Stimulated activated CD4-positive, alpha-beta T cell treated with anti-CD3 and anti-CD28 coated beads, Interleukin-2, amount 100 ng/mL, for 4 hours (primary cell): ENCODE measurements at regions not wholly inside any gene's neighbourhood (a gene's known extent, or its start where the extent isn't known, plus 50 kb on each side); places are given as distances from the start of the nearest gene placed in this dataset.

Source experiments
- DNase-seq: peaks from one replicate; pipeline ENCODE4 v3.0.0-alpha.2; 2020; ENCODE audit warnings: low read depth

- no peak for DNase-seq
Measured at GRCh38 chr20:60804918-60805630, 447.0 kb upstream of the CDH4 start.

DNA sequence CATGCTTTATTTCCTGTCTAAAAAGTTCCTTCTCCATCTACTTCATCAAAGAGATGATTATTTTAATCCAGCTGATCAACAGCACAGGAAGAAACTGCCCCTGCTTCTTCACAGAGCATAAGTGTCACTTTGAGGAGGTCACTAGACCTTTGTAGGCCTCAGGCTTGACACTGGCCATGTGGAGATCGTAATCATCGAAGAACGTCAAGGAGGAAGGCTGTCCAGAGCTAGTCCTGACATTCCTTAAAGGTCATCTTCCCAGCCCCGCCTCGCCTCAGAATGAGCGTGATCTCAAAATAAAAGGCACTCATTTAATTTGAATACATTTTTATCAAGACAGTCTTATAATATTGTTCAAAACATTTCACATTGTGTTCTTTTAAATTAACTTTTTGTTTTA, 445.7 kb upstream of the CDH4 start:
- DNase-seq = no peak

- DNase-seq = no peak
Measured at GRCh38 chr20:60806824-60807223, 445.2 kb upstream of the CDH4 start.

- no peak for DNase-seq
Measured at GRCh38 chr20:60808003-60808672, 443.9 kb upstream of the CDH4 start.

DNA sequence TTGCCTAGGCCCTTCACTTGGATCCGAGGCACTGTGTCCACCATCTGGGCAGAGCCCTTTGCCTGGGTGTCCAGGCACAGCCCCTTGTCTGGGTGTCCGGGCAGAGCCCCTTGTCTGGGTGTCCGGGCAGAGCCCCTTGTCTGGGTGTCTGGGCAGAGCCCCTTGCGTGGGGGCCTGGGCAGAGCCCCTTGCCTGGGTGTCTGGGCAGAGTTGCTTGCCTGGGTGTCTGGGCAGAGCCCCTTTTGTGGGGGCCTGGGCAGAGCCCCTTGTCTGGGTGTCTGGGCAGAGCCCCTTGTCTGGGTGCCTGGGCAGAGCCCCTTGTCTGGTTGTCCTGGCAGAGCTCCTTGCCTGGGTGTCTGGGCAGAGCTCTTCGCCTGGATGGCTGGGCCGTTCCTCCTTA, 443.4 kb upstream of the CDH4 start:
- no peak for DNase-seq

DNA sequence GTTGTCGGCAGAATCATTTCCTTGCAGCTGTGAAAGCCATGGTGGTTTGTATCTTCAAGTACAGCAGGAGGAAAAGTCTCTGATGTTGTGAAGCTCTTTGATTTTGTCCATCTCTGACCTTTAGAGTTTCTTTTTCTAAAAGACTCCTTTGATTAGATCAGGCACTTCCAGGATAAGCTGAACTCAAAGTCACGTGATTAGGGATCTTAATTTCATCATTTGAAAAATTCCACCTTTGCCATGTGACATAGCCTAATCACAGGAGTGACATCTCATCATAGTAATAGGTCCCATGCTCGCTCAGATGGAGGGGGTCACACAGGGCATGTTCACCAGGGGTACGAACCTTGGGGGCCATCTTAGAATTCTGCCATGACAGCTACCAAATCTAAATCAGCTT, 441.5 kb upstream of the CDH4 start:
- DNase-seq = no peak

DNA sequence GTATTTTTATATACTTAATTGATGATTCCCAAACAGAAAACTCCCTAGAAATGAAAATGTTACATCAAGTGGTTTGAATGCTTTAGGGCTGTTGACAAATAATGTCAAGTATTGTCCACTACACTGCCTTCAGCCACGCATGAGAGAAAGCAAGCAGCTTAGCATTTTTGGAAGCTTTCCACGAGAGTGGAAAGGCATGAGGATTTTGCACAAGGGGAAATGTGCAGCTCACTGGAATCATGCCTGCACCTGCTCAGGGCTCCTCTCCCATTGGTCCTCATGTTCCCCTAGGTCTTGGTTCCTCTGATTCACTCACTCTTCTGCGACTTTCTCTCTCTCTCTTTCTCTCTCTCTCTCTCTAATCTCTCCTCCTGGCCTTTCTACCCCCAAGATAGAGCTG, 439.5 kb upstream of the CDH4 start:
- no peak for DNase-seq

DNA sequence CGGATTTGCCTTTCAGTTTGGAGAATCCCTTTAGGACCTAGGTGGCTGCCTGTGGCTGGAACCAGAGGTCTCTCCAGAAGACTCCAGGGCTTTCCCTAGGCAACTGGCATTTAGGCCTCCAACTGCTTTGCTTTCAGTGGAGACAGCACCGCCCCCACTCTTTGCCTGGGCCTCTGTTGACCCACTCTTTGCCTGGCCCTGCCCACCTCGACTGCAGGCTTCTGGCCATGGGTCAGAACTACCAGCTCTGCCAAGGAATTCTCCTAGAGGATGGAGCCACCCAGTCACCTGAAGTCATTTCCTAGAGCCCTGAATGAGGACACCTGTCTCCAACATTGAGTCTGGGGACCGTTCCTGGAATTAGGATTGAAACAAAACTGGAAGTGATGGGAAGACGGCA, 439.0 kb upstream of the CDH4 start:
- no peak for DNase-seq

DNA sequence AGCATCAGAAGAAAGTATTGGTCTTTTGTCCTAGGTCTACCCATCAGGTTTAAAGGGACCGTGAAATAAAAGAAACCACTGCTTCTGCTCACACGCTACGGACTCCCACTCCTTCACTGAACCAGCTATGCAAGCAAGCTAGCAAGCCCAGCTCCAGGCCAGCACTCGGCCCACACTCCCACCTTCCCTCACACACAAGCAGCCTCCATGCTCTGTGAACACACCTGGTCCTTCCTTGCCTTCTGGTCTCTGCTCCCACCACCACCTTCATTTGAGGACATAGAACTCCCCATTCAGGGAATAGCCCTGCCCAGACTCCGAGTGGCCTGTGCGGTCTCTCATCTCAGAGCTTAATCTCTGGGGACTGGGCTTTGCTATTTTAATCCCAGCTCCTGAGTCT, 436.4 kb upstream of the CDH4 start:
- DNase-seq = no peak

GRCh38 chr20:60816901-60817300, 435.2 kb upstream of the CDH4 start:
- DNase-seq = no peak

DNA sequence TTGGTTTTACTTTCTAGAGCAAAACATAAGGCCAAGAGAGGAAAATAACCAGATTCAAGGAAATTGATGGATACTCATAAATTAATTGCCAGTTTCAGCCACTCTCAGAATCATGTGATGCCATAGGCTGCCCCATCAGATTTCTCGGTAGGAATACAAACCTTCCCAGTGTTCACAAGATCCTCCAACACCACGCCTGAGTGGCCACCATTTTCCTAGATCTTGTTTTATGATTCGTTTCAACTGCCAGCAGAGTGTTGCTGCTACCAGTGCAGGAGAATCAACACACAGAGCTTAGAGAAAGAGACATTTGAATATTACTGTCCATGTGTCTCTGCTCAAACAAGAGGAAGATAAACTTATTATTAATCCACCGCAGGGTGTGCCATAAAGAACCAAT, 434.2 kb upstream of the CDH4 start:
- DNase-seq = no peak

DNA sequence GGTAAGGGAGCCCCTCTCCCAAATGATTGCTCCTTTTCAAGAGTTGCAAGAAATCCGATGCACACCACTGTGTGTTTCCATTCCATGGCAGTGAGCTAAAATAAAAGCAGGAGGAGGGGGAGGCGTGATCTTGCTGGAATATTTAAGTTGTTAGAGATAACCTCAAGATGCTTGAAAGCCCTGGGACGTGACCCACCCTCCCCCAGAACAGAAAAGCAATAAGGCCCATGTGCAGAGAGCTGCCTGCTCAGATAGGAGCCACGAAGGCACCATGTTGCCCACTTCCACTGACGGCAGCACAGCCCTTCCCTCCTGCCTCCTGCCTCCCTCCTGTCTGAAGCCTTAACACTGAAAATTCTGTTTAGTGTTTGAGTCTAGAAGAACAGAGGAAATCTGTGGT, 432.6 kb upstream of the CDH4 start:
- no peak for DNase-seq

- no peak for DNase-seq
Measured at GRCh38 chr20:60820149-60820548, 431.9 kb upstream of the CDH4 start.

DNA sequence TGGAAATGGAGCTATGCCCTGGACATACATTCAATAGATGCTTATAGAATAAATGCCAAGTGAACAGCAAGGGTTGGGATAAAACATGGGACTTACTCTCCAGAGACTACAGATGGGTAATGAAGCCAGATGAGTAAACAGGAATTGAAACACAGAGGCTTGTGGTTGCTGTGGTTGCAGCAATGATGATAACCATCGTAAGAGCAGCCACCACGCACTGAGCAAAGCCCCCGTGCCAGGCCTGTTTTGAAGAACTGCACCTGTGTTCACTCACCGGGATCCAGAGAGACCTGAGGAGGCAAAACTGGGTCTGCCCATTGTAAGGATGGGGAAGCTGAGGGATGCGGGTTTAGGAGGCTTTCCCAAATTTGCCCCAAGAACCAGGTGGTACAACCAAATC, 431.1 kb upstream of the CDH4 start:
- no peak for DNase-seq

DNA sequence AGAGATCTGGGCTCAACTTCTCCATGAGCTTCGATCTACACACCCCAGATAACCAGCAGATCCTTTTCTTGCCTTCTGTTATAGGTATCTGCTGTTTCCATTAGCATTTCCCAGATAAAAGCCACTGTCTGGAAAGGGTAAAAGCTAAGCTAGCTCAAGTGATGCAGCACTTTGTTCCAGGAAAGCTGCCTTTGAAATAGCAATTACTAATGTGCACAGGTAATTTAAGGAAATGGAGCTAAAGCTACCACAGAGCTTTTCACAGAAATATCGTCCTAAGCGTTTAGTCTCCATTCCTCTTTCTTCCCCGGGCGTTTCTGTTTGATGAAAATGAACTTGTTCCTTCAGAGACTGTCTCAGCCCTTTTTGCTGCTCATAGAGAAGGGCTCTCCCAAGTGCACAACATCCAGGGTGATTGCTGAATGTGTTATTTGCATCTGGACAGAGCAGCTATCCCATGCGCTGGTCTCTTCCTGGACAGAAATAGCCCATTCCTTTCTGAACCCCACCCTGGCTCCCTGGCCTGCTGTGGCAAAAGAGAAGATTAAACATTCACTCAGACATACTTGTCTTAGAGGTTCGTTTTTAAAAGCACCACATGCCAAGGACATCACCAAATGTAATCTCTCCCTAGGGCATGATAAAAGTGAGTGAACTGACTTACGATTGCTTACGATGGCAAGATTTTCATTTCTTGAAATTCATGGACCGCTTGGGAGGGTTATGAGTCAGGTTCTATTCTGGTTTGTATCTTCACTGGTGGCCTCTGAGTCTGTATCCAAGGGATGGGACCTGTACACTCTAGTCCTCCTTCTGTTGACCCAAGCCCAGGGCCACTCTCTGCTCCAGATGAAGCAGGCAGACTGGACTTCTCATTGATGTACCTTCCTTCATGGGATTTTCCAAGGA, 429.1 kb upstream of the CDH4 start:
- no peak for DNase-seq

DNA sequence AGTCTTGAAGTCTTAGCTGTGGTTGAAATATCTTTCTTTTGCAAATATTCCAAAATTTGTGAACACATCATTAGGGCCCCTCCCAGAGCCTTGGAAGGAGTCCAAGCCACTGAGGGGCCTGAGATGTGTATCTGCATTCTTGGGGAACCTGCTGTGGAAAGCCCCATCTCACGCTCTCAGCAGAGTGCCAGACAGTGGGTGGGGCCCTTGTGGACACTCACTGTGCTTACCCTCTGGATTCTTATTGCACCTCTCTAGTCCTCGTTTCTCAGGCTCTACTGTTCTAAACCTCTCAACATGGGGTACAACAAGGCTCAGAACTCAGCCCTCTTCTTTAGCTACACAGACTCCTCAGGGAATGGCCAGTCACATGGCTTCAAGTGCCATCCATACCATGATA, 416.2 kb upstream of the CDH4 start:
- no peak for DNase-seq

GRCh38 chr20:60837173-60837770, 414.8 kb upstream of the CDH4 start:
- DNase-seq = no peak

- no peak for DNase-seq
Measured at GRCh38 chr20:60838297-60838696, 413.8 kb upstream of the CDH4 start.

GRCh38 chr20:60840971-60841370, 411.1 kb upstream of the CDH4 start:
- DNase-seq = no peak

- DNase-seq = no peak
Measured at GRCh38 chr20:60845146-60845545, 406.9 kb upstream of the CDH4 start.

DNA sequence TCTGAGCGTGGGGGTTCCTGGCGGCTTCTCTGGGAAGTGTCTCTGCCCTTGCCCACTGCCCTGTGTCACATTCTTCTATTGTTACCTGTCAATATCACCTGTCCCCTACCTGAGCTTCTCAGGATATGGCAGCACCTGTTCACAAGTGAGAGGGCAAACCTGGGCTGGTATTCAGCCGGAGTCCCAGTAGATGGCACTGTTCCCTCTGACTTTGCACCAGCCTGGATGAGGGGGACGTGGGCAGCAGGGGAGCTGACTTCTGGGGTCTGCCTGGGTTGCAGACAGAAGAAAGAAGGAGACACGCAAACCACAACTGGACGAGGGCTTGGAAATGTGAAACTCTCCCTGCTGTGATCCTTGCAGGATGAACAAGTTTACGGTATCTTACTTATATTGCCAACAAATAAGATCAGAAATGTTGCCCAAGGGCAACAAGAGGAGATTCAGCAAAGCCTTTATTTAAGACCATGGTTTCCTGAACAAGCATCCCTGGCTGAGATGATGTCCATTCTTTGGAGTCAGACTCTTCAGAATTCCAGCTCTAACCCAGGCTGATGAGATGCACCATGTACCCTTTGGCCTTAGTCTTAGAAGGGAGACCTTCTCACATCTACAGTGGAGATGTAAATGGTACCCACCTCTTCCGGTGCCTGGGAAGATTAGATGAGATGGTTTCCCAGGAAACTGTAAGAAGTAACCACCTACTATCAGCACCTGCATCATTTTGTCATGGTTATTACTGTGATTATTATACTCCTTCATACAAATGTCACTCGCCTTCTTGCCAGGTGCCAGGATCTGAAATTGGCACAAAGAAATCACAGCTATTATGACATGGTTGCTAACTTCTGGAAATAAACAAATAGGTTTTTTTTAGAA, 400.0 kb upstream of the CDH4 start:
- DNase-seq = no peak

GRCh38 chr20:60857708-60858107, 394.4 kb upstream of the CDH4 start:
- DNase-seq = no peak
